GM19043 (cell line): ENCODE measurements at regions not wholly inside any gene's neighbourhood (a gene's known extent, or its start where the extent isn't known, plus 50 kb on each side); places are given as distances from the start of the nearest gene placed in this dataset.
"Not testable (repeated sequence)": the region's sequence is repeated elsewhere in the genome, so short reads cannot be mapped to it uniquely, and the experiment has no call there.

Experiments used
- ATAC-seq: cut with Tn5 transposase; IDR thresholded peaks from one replicate; pipeline ENCODE4 v1.9.1; 2021; ENCODE audit warnings: low read depth; ENCODE audit not compliant: unreplicated experiment

GRCh38 chr2:7852546-7852945 is 829.3 kb upstream of the ID2 start:
- no peak for ATAC-seq

- no peak for ATAC-seq
Observed at GRCh38 chr2:7857904-7858303, 824.0 kb upstream of the ID2 start.

- no peak for ATAC-seq
Observed at GRCh38 chr2:7858624-7859023, 823.2 kb upstream of the ID2 start.

- no peak for ATAC-seq
Observed at GRCh38 chr2:7860693-7861092, 821.2 kb upstream of the ID2 start.

- no peak for ATAC-seq
Observed at GRCh38 chr2:7861910-7862702, 819.8 kb upstream of the ID2 start.

GRCh38 chr2:7866104-7866503 is 815.8 kb upstream of the ID2 start:
- no peak for ATAC-seq

GRCh38 chr2:7866825-7867224 is 815.0 kb upstream of the ID2 start:
- ATAC-seq, result no peak

GRCh38 chr2:7867867-7868266 is 814.0 kb upstream of the ID2 start:
- no peak for ATAC-seq

- ATAC-seq, result no peak
Observed at GRCh38 chr2:7868836-7869235, 813.0 kb upstream of the ID2 start.

- ATAC-seq, result not testable (repeated sequence)
Observed at GRCh38 chr2:7876445-7876844, 805.4 kb upstream of the ID2 start.

- not testable (repeated sequence) for ATAC-seq
Observed at GRCh38 chr2:7878266-7878665, 803.6 kb upstream of the ID2 start.

GRCh38 chr2:7878786-7879482 is 802.9 kb upstream of the ID2 start:
- no peak for ATAC-seq

- no peak for ATAC-seq
Observed at GRCh38 chr2:7879483-7879835, 802.4 kb upstream of the ID2 start.

- ATAC-seq, result no peak
Observed at GRCh38 chr2:7880126-7880525, 801.7 kb upstream of the ID2 start.

- ATAC-seq, result no peak
Observed at GRCh38 chr2:7880566-7880965, 801.3 kb upstream of the ID2 start.

- ATAC-seq, result no peak
Observed at GRCh38 chr2:7881063-7881462, 800.8 kb upstream of the ID2 start.

- ATAC-seq, result no peak
Observed at GRCh38 chr2:7881466-7881865, 800.4 kb upstream of the ID2 start.

GRCh38 chr2:7882296-7882695 is 799.6 kb upstream of the ID2 start:
- no peak for ATAC-seq

- ATAC-seq, result no peak
Observed at GRCh38 chr2:7884338-7884737, 797.5 kb upstream of the ID2 start.

GRCh38 chr2:7886666-7887065 is 795.2 kb upstream of the ID2 start:
- no peak for ATAC-seq

GRCh38 chr2:7887441-7887840 is 794.4 kb upstream of the ID2 start:
- ATAC-seq, result no peak

GRCh38 chr2:7888876-7889275 is 793.0 kb upstream of the ID2 start:
- no peak for ATAC-seq
